GM19372 (cell line): ENCODE measurements at regions not wholly inside any gene's neighbourhood (a gene's known extent, or its start where the extent isn't known, plus 50 kb on each side); places are given as distances from the start of the nearest gene placed in this dataset.
A peak's percentile ranks its signal among the peaks of the same experiment; 100 is the strongest.
"Not testable (repeated sequence)": the region's sequence is repeated elsewhere in the genome, so short reads cannot be mapped to it uniquely, and the experiment has no call there.

Experiments used
- ATAC-seq: cut with Tn5 transposase; IDR thresholded peaks from one replicate; pipeline ENCODE4 v1.9.1; 2021; ENCODE audit warnings: mild to moderate bottlenecking, low read depth, moderate library complexity; ENCODE audit not compliant: unreplicated experiment

- ATAC-seq: no peak
Observed at GRCh38 chr10:123373591-123373990, 219.4 kb downstream of the BUB3 start.

DNA sequence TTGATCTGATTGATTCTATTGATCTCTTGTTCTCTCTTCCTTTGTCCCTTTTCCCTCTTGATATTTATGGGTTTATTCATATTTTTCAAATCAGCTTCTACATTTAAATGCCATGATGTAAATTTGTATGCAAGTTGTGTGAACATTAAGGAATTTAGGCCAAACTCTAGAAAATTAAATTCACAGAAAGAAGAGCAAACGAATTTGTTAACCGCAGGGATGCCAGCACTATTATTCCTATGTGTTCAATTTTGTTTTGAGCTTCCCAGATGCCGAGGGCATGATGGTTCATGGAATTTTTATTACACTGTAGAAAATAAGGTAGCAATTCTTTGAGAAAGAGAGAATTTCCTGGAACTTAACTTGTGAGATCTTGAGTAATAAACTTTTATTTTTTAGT is 220.9 kb downstream of the BUB3 start:
- ATAC-seq: no peak

GRCh38 chr10:123375738-123376137 is 221.5 kb downstream of the BUB3 start:
- ATAC-seq: no peak

DNA sequence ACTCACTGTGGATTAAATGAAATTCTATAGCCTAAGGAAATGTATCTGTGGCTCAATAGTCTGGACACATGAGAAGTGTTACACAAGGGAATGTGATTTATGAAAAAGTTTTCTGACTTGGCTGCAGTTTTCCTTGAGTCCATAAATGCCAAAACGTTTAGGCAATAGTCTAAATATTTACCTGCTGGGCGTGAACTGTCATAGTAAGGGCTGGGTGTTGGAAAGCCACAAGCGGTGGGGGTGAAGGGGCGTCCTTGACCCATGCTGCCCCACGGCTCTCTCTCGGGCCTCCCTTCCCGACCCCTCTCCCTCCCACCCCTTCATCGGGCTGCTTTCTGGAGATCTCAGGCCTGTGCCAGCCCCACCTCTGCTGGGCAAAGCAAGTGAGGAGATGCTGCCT is 223.7 kb downstream of the BUB3 start:
- no peak for ATAC-seq

DNA sequence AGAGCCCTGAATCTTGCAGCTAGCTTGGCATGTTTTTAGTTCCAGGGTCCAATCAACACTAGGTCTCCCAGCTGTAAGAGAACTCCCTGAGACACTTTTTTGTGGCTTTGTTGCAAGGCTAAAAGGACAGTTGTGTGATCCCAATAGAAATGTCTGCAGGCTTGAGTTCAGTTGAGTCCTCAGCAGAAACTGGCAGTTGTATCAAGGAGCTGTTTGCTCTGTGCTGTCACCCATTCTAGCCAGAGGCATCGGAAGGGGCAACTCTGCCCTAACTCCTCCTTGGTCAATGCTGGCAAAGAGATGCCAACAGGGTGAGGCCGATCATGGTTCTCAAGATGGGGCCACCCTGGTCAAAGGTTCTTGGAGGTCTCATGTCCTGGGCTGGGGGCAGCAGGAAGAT is 224.1 kb downstream of the BUB3 start:
- no peak for ATAC-seq

GRCh38 chr10:123379156-123379555 is 225.0 kb downstream of the BUB3 start:
- no peak for ATAC-seq

- ATAC-seq: no peak
Observed at GRCh38 chr10:123380491-123381085, 226.4 kb downstream of the BUB3 start.

DNA sequence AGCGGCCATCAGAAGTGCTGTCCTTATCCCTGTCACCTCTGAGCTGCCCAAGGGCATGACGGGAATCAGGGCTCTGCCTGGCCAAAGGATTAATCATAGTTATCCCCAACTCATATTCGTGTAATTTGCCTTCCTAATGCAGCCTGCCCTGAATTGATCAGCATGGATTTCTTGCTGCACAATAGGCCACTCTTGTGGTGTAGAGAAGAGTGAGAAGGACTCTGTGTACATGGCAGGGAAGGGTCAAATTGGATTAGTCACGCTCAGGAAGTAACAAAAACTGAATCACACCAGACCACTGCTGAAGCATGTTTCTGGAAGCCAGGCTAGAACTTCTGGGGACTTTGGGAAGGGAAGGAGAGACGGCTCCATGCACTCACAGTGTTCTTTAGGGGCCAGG is 227.0 kb downstream of the BUB3 start:
- no peak for ATAC-seq

DNA sequence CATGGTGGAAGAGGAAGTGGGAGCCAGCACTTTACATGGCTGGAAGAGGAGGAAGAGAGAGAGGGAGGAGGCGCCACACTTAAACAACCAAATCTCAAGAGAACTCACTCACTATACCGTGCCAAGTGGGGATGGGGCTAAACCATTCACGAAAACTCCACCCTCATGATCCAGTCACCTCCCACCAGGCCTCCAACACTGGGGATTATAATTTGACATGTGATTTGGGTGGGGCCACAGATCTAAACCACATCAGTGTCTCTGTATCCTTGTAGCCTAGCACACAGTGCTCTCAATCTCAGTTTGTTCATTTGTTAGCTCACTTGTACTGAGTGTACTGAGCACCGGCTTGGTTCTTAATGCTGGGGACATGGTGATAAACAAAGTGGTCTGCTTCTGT is 228.3 kb downstream of the BUB3 start:
- ATAC-seq: no peak

- no peak for ATAC-seq
Observed at GRCh38 chr10:123385508-123386080, 231.4 kb downstream of the BUB3 start.

GRCh38 chr10:123389520-123389919 is 235.3 kb downstream of the BUB3 start:
- no peak for ATAC-seq

DNA sequence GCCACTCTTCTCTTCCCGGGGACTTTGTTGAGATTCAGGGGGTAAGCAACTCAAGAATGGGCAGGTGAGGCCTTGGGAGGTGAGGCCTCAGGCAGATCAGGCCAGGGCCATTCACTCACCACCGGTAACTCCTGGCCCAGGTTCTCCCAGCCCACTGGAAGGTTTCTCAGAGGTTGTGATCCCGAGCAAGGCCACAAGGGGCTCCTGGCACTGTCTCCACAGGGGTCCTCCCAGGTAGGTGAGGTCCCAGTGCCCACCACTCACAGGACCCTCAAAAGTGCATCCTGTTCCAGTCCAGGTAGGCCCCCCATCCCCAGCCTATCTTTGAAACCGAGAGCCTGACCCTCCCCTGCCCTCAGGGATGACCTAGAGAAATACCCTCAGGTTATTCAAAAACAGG is 236.1 kb downstream of the BUB3 start:
- no peak for ATAC-seq

- ATAC-seq: no peak
Observed at GRCh38 chr10:123390874-123391273, 236.7 kb downstream of the BUB3 start.

GRCh38 chr10:123391275-123392028 is 237.2 kb downstream of the BUB3 start:
- ATAC-seq: peak; percentile 36

DNA sequence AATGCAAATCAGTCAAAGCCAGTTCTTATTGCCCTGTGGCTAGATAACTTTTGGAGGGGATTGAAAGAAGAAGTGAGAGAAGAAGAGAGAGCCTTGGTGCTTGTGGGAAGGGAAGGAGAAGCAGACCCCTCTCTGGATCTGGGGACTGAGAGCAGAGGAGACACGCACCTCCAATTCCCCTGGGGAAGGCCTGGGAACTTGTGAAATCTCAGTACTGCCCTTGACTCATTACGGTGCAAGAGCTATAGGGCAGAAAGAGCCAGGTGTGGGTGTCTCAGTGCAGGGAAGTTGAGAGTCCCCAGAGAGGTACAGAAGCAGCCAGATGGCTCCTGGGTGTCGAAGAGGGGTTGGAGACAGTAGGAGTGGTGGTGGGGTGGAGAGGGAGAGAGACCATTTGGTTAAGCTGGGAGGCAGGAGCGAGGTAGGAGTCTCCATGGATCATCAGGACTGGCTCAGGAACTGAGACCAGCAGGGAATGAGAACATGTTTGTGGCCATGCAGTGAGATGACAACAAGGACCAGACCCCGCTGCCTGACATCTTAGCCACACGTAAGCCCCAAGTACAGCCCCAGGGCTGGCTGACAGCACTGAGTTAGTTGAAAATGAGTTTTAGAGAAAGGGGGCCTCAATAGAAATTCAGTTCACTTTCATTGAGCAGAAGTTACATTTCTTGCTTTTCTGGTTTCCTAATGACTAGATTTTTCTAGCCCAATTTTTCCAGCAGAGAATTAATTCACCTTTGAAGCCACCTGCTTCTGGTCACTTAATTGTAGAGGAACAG is 238.2 kb downstream of the BUB3 start:
- ATAC-seq: peak; percentile 82

DNA sequence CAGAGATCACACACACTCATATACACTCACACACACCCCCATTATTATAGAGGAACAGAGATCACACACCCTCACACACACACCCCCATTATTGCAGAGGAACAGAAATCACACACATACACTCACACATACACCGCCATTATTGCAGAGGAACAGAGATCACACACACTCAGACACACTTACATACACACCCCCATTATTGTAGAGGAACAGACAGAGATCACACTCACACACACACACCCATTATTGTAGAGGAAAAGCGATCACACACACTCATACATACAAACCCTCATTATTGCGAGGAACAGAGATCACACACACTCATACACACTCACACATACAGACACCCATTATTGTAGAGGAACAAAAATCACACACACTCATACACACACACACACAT is 239.0 kb downstream of the BUB3 start:
- no peak for ATAC-seq

DNA sequence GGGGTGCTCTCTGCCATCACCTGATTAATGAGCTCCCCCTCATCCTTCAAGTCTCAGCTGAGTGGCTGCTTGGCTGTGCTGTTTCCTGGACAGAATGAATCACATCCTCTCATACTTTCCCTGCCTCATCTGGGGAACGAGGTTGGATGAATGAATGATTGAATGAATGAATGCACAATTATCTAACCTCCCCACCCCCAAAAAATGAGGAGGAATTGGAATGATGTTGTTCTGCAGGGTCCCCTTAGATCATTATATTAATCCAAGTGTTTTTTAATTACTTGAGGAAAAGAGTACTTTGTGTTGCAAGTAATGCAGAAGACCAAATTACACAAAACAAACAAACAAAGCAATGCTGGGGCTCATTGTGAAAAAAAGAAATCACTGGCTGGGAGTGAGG is 240.2 kb downstream of the BUB3 start:
- ATAC-seq: no peak

DNA sequence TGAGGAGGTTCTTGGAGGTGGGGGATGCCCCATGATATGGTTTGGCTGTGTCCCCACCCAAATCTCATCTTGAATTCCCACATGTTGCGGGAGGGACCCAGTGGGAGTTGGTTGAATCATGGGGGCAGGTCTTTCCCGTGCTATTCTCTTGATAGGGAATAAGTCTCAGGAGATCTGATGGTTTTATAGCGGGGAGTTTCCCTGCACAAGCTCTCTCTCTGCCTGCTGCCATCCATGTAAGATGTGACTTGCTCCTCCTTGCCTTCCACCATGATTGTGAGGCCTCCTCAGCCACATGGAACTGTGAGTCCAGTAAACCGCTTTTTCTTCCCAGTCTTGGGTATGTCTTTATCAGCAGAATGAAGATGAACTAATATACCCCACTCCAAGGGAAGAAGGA is 241.0 kb downstream of the BUB3 start:
- ATAC-seq: not testable (repeated sequence)

- no peak for ATAC-seq
Observed at GRCh38 chr10:123395906-123396305, 241.7 kb downstream of the BUB3 start.

GRCh38 chr10:123398180-123398591 is 244.0 kb downstream of the BUB3 start:
- peak; percentile 57 for ATAC-seq

DNA sequence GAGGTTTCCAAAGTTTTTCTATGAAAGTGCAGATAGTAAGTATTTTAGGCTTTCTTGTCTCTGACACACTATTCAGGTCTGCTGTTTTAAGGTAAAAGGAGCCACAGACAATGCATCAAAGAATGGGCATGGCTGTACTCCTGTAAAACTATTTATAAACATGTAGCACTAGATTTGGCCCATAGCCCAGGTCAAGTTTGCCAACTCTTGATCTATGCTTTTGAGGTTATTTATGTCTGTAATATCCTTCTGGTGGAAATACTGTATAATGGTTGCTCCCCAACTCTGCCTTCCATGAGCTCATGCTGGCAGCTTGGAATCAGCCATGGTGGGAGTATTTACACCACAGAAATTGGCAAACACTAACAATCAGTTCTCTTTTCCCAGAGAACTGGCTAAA is 244.6 kb downstream of the BUB3 start:
- no peak for ATAC-seq
